Stomach smooth muscle (tissue), 2 donors: ENCODE measurements at regions not wholly inside any gene's neighbourhood (a gene's known extent, or its start where the extent isn't known, plus 50 kb on each side); places are given as distances from the start of the nearest gene placed in this dataset.
"Not testable (repeated sequence)": the region's sequence is repeated elsewhere in the genome, so short reads cannot be mapped to it uniquely, and the experiment has no call there.

Experiments used
- H3K27ac ChIP-seq: one replicate; pipeline ENCODE4 v1.7.0; 2013; ENCODE audit warnings: mild to moderate bottlenecking, low read length, inconsistent platforms
- H3K27me3 ChIP-seq, 2 donors: one replicate each; pipeline ENCODE4 v1.7.0; 2013; ENCODE audit warnings: low read length in 2 of 2; ENCODE audit not compliant: insufficient read depth in 2 of 2, control insufficient read depth in 1 of 2
- H3K36me3 ChIP-seq, 2 donors: one replicate each; pipeline ENCODE4 v1.7.0; 2013; ENCODE audit warnings: low read length in 2 of 2; ENCODE audit not compliant: control insufficient read depth in 2 of 2, insufficient read depth in 2 of 2
- H3K4me1 ChIP-seq: one replicate; pipeline ENCODE4 v1.7.0; 2013; ENCODE audit warnings: low read length; ENCODE audit not compliant: control insufficient read depth, insufficient read depth
- H3K4me3 ChIP-seq, 2 donors: one replicate each; pipeline ENCODE4 v1.7.0; 2013; ENCODE audit warnings: low read length in 2 of 2
- H3K9ac ChIP-seq, 2 donors: one replicate each; pipeline ENCODE4 v1.7.0; 2013; ENCODE audit warnings: low read length in 2 of 2, mild to moderate bottlenecking in 1 of 2
- H3K9me3 ChIP-seq, 2 donors: one replicate each; pipeline ENCODE4 v1.7.0; 2013; ENCODE audit warnings: low read length in 2 of 2; ENCODE audit not compliant: control insufficient read depth in 2 of 2
- donor health status: healthy.
- donor health status: Pancreatic carcinoma.

- H3K9ac ChIP-seq, H3K27ac ChIP-seq, H3K4me1 ChIP-seq, H3K4me3 ChIP-seq, H3K36me3 ChIP-seq, H3K27me3 ChIP-seq, H3K9me3 ChIP-seq: not testable (repeated sequence)
These were observed 182.5 kb upstream of the FAM20C start for GRCh38 chr7:9919-10318.

GRCh38 chr7:32565-33280, 159.6 kb upstream of the FAM20C start:
- not testable (repeated sequence) for H3K4me3 ChIP-seq, H3K9ac ChIP-seq, H3K4me1 ChIP-seq, H3K9me3 ChIP-seq, H3K36me3 ChIP-seq, H3K27me3 ChIP-seq, H3K27ac ChIP-seq

DNA sequence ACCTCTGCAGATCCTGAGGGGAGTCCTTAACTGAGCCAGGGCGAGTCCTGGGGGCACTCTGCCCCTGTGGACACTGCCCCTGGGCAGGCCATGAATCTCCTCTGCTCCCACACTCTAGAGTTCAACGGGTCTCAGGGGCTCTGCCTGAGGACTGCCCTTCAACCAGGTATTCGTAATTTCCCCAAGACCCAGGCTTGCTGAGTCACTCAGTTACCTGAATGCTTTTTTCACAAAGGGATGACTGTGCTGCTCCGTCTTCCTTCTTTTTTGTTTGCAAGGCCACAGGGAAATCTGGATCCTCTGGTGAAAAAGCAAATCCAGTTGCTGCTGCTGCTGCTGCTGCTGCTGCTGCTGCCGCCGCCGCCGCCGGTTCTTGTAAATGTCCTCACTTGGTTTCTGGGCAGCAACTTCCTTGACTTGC, 157.2 kb upstream of the FAM20C start:
- H3K9me3 ChIP-seq, H3K9ac ChIP-seq, H3K4me3 ChIP-seq, H3K4me1 ChIP-seq, H3K27ac ChIP-seq, H3K27me3 ChIP-seq, H3K36me3 ChIP-seq: not testable (repeated sequence)

DNA sequence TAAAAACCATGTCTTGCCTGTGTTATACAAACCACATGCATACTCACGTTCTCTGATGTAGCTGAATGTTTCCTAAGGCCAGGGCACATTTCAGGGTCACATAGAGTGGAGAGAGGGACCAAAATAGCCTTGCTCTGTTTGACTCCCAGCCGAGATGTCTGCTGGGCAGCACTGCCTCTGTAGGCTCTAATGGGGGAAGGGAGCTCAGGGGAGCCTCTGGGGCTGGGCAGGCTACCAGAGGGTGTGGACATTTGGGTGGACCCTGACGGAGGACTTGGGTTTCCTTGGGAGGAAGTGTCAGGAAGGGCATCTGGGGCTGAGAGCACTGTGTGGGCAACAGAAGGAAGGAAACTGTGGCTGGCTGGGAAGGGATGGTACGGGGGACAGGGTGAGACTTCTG, 155.8 kb upstream of the FAM20C start:
- not testable (repeated sequence) for H3K9me3 ChIP-seq, H3K4me1 ChIP-seq, H3K36me3 ChIP-seq, H3K9ac ChIP-seq, H3K27me3 ChIP-seq, H3K4me3 ChIP-seq, H3K27ac ChIP-seq

DNA sequence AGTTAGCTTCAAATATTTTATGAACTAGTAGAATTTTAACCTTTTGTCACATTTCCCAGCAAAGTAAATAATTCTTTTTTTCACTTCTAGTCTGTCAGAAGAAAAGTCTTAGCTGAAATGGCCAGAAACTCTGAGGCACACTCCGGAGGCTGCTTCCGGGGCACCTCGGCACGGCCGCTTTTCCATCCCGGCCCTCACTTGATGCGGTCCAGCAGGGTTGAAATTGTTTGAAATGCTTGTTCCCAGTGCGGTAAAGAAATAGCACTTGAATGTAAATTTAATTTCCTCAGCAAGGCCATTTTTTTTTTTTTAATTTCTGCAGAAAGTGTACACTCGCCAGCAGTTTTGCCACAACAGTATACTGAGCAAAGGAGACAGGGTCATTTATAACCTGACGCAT, 154.7 kb upstream of the FAM20C start:
- not testable (repeated sequence) for H3K4me1 ChIP-seq, H3K9me3 ChIP-seq, H3K9ac ChIP-seq, H3K27ac ChIP-seq, H3K27me3 ChIP-seq, H3K36me3 ChIP-seq, H3K4me3 ChIP-seq

GRCh38 chr7:38444-38843, 153.9 kb upstream of the FAM20C start:
- not testable (repeated sequence) for H3K4me1 ChIP-seq, H3K36me3 ChIP-seq, H3K4me3 ChIP-seq, H3K9ac ChIP-seq, H3K9me3 ChIP-seq, H3K27ac ChIP-seq, H3K27me3 ChIP-seq

DNA sequence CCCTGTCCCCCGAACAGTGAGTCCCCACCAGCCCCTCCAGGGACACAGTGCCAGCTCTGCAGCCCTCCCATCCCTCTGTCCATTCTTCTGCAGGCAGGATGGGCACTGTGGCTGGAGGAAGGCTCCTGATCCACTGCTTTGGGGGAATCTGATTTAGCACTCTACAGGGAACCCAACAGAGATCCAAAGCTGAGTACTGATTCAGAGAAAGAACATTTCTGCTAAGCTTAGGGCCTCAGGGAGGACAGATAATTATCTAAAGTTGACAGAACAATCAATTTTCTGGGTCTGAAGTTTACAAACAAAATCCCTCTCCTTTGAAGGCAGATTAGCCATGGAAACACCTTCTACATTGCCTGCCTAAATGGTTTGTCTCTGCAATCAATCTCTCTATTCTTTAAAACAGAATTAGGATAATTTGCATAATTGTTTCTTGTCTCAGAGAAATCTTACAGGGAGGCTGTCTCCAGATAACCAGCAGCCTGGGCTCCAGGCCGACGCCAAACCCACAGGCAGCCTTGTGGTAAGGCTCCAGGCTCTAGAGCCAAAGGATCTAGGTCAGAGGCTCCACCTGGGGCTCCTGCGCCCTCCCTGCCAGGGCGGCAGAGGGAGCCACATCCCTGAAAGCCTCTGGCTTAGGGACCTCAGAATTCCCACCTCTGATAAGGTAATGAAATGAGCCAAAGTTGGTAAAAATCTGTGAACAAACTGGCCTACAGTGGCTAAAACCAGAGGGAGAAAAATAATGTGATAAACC, 152.2 kb upstream of the FAM20C start:
- H3K27me3 ChIP-seq: peaks cover 10 to 14% of the 10 kb centered on the region in 2 donors
- H3K9ac ChIP-seq, H3K36me3 ChIP-seq, H3K9me3 ChIP-seq, H3K4me3 ChIP-seq, H3K4me1 ChIP-seq, H3K27ac ChIP-seq: not testable (repeated sequence)

GRCh38 chr7:40799-41750, 151.3 kb upstream of the FAM20C start:
- Histone ChIP-seq H3K4me1 (no peaks in the 10 kb centered on the region), H3K27ac (no peak overlapping the region), H3K27me3 (peaks cover 13 to 15% of the 10 kb centered on the region in 2 donors), H3K9ac (no peak overlapping the region), H3K4me3 (no peak overlapping the region), H3K36me3 (no peaks in the 10 kb centered on the region), H3K9me3 (no peaks in the 10 kb centered on the region)

DNA sequence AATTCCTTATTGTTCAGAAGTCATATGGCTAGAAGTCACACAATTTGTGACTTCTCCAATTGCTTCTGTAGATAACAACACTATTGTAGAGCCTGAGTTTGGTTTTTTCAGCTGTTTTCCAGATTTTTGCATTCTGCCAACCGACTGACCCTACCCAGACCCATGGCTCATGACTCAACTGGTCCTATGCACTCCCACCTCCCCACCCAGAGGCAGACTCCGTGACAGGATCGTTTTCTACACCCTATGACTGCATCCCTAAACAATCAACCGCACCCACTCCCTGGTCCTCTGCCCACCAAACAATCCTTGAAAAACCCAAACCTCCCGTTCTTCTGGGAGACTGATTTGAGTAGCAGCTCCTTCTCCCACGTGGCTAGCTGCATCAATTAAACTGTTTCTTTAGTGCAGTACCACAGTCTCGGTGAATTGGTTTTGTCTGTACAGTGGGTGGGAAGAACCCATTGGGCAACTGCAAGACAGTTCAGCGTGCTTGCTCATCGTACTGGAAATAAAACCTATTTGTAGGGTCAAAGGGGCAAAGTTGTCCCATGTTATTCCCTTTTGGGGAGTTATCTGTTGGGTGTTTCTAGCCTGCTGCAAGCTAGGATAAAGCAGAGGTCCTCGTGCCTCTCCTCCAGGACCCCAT, 150.3 kb upstream of the FAM20C start:
- Histone ChIP-seq H3K9me3 (no peaks in the 10 kb centered on the region), H3K27me3 (peaks cover 15 to 16% of the 10 kb centered on the region in 2 donors), H3K27ac (no peak overlapping the region), H3K4me3 (no peak overlapping the region), H3K9ac (no peak overlapping the region), H3K4me1 (no peaks in the 10 kb centered on the region), H3K36me3 (no peaks in the 10 kb centered on the region)

DNA sequence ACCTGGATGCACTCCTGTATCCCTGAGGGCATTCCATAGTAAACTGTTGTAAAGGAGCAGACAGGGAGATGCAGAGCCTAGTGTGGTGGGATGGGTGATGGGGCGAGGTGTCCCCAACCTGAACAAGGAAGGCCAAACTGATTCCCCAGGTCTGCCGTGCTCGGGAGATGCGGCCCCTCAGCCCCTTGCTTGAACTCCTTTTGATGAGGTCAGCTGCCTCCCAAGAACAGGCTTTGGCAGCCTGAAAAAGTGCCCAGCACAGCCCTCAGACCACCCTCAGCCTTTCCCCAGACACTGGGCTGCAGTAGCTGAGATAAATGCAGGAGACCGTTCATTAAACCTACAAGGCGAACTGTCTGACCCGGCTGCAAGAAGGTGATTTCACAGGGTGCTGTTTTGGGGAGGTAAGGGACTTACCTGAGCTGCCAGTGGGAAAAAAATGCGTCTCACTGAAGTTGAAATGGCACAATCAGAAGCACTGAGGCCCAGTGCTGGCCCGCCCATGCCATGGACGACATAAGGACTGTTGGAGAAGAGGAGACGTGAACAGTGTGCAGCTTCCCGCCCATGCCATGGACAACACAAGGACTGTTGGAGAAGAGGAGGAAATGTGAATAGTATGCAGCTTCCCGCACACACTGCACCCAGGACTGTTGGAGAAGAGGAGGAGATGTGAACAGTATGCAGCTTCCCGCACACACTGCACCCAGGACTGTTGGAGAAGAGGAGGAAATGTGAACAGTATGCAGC, 148.4 kb upstream of the FAM20C start:
- Histone ChIP-seq H3K27ac (no peak overlapping the region), H3K36me3 (no peaks in the 10 kb centered on the region), H3K4me1 (no peaks in the 10 kb centered on the region), H3K4me3 (no peak overlapping the region), H3K9ac (no peak overlapping the region), H3K9me3 (no peaks in the 10 kb centered on the region), H3K27me3 (peaks cover 15 to 16% of the 10 kb centered on the region in 2 donors)
